ENCODE measurements at regions not wholly inside any gene's neighbourhood (a gene's known extent, or its start where the extent isn't known, plus 50 kb on each side); places are given as distances from the start of the nearest gene placed in this dataset.

DNA sequence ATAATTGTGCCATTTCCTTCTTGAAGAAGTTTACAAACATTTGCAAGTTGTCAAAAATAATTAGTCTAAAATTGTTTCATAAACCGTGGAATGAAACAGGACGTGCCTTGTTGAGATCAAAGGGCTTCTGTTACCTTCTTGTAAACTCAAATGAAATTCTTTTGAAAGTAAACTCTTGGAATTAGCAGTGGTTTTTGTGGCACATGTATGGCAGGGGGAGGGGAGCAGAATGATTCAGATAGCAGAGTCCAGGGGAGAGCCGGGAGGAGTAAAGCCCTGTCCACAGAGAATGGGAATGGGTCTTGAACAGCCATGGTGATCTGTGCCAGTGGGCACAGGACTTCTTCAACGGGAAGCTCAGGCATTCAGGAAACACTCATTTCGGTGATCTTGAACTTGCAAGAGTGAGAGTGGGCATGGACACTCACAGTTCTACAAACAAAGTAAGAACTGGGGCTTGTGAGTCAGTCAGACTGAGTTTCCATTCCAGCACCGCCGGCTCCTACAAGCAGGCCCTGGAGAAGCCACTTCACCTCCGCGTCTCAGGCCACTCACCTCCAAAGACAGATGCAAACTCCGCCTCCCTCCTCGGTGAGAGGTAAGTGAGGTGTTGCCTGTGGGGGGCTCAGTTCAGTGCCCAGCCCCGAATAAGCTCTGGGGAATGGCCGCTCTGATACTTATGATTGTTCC is 143.1 kb downstream of the CDH26 start:
- no peak overlapping the region for H2AFZ ChIP-seq (ENCODE audit: low read length)
- H3K27ac ChIP-seq (ENCODE audit: low read depth, low read length, poor library complexity, severe bottlenecking): no peak overlapping the region
- H4K20me1 ChIP-seq (ENCODE audit: insufficient read depth, low read length): no peaks in the 10 kb centered on the region
- DNase-seq (ENCODE audit: low spot score): no peak
- TF ChIP-seq, protein P1, sequence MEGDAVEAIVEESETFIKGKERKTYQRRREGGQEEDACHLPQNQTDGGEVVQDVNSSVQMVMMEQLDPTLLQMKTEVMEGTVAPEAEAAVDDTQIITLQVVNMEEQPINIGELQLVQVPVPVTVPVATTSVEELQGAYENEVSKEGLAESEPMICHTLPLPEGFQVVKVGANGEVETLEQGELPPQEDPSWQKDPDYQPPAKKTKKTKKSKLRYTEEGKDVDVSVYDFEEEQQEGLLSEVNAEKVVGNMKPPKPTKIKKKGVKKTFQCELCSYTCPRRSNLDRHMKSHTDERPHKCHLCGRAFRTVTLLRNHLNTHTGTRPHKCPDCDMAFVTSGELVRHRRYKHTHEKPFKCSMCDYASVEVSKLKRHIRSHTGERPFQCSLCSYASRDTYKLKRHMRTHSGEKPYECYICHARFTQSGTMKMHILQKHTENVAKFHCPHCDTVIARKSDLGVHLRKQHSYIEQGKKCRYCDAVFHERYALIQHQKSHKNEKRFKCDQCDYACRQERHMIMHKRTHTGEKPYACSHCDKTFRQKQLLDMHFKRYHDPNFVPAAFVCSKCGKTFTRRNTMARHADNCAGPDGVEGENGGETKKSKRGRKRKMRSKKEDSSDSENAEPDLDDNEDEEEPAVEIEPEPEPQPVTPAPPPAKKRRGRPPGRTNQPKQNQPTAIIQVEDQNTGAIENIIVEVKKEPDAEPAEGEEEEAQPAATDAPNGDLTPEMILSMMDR (conservative IDR thresholded peaks at IDR 0.05; ENCODE audit: low read length): no peak
- TF ChIP-seq EZH2phosphoT487 (IDR thresholded peaks at IDR 0.05; ENCODE audit: borderline replicate concordance, low read depth, low read length): no peak
- no peak overlapping the region for H3K4me2 ChIP-seq (ENCODE audit: low read length)
- ChIA-PET CTCF (ENCODE audit: unreplicated experiment) (no interaction called here), POLR2A (no interaction called here)
- no TSS peak for BruUV-seq (replicated peaks)
- no peaks in the 10 kb centered on the region for H3K79me2 ChIP-seq (ENCODE audit: insufficient read depth, low read depth, low read length)
- H3K9me2 ChIP-seq (ENCODE audit: insufficient read depth, low read length): no peaks in the 10 kb centered on the region
- H3K4me1 ChIP-seq (ENCODE audit: insufficient read depth, low read length, poor library complexity, severe bottlenecking): no peaks in the 10 kb centered on the region
- H3K36me3 ChIP-seq (ENCODE audit: insufficient read depth, low read length): no peaks in the 10 kb centered on the region
- no peak overlapping the region for H3K4me3 ChIP-seq (ENCODE audit: low read depth, low read length, poor library complexity, severe bottlenecking)
- H3K9me3 ChIP-seq (ENCODE audit: low read length): no peaks in the 10 kb centered on the region
- intact Hi-C loops (cut with micrococcal nuclease; ENCODE audit: unreplicated experiment): no loop called here

- no peaks in the 10 kb centered on the region for H3K9me2 ChIP-seq (ENCODE audit: insufficient read depth, low read length)
- H3K9me3 ChIP-seq (ENCODE audit: low read length): no peaks in the 10 kb centered on the region
- H3K4me1 ChIP-seq (ENCODE audit: insufficient read depth, low read length, poor library complexity, severe bottlenecking): no peaks in the 10 kb centered on the region
- no peaks in the 10 kb centered on the region for H3K79me2 ChIP-seq (ENCODE audit: insufficient read depth, low read depth, low read length)
- no peaks in the 10 kb centered on the region for H3K36me3 ChIP-seq (ENCODE audit: insufficient read depth, low read length)
- no peak overlapping the region for H3K4me3 ChIP-seq (ENCODE audit: low read depth, low read length, poor library complexity, severe bottlenecking)
- ChIA-PET POLR2A (no interaction called here), CTCF (ENCODE audit: unreplicated experiment) (no interaction called here)
- no peaks in the 10 kb centered on the region for H4K20me1 ChIP-seq (ENCODE audit: insufficient read depth, low read length)
- TF ChIP-seq, protein P1 (conservative IDR thresholded peaks at IDR 0.05; ENCODE audit: low read length): no peak
- no peak for TF ChIP-seq EZH2phosphoT487 (IDR thresholded peaks at IDR 0.05; ENCODE audit: borderline replicate concordance, low read depth, low read length)
- BruUV-seq (replicated peaks): no TSS peak
- no peak overlapping the region for H3K4me2 ChIP-seq (ENCODE audit: low read length)
- DNase-seq (ENCODE audit: low spot score): no peak
- no peak overlapping the region for H2AFZ ChIP-seq (ENCODE audit: low read length)
- intact Hi-C loops (cut with micrococcal nuclease; ENCODE audit: unreplicated experiment): no loop called here
- H3K27ac ChIP-seq (ENCODE audit: low read depth, low read length, poor library complexity, severe bottlenecking): no peak overlapping the region
These were observed 143.7 kb downstream of the CDH26 start for GRCh38 chr20:60101891-60102281.

DNA sequence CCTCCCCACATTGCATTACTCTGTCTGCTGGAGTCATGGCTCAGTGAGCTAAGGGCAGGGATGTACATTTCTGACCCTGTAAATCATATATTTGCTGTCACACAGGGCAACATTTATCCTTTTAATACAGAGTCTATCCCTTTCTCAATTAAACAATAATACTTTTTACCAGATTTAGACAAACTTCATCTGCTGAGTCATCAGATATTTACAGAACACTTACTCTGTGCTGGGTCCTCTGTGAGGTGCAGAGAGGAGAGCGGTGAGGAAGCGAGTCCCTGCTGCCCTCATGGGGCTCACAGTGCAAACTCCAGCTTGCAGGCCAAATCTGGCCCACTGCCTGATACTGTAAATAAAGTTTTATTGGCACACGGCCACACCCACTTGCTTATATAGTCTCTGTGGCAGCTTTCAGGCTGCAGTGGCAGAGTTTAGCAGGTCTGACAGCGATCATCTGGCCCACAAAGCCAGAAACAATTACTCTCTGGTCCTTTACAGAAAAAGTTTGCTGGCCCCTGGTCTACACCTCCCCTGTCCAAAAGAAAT is 144.5 kb downstream of the CDH26 start:
- Histone ChIP-seq H3K36me3 (ENCODE audit: insufficient read depth, low read length) (no peaks in the 10 kb centered on the region), H3K9me2 (ENCODE audit: insufficient read depth, low read length) (no peaks in the 10 kb centered on the region), H3K27ac (ENCODE audit: low read depth, low read length, poor library complexity, severe bottlenecking) (no peak overlapping the region), H3K4me1 (ENCODE audit: insufficient read depth, low read length, poor library complexity, severe bottlenecking) (no peaks in the 10 kb centered on the region), H3K79me2 (ENCODE audit: insufficient read depth, low read depth, low read length) (no peaks in the 10 kb centered on the region), H3K4me2 (ENCODE audit: low read length) (no peak overlapping the region), H2AFZ (ENCODE audit: low read length) (no peak overlapping the region), H3K4me3 (ENCODE audit: low read depth, low read length, poor library complexity, severe bottlenecking) (no peak overlapping the region), H3K9me3 (ENCODE audit: low read length) (no peaks in the 10 kb centered on the region), H4K20me1 (ENCODE audit: insufficient read depth, low read length) (no peaks in the 10 kb centered on the region)
- TF ChIP-seq, protein P1 (conservative IDR thresholded peaks at IDR 0.05; ENCODE audit: low read length): no peak
- no peak for TF ChIP-seq EZH2phosphoT487 (IDR thresholded peaks at IDR 0.05; ENCODE audit: borderline replicate concordance, low read depth, low read length)
- BruUV-seq (replicated peaks): no TSS peak
- POLR2A ChIA-PET: no interaction called here
- CTCF ChIA-PET (ENCODE audit: unreplicated experiment): no interaction called here
- DNase-seq (ENCODE audit: low spot score): no peak
- intact Hi-C loops (cut with micrococcal nuclease; ENCODE audit: unreplicated experiment): no loop called here

All from OCI-LY7 (cell line).